D721Med (cell line): ENCODE measurements at regions not wholly inside any gene's neighbourhood (a gene's known extent, or its start where the extent isn't known, plus 50 kb on each side); places are given as distances from the start of the nearest gene placed in this dataset.

Experiments
- DNase-seq: peaks from one replicate; pipeline ENCODE4 v3.0.0; 2011; ENCODE audit warnings: low spot score; ENCODE audit not compliant: insufficient read length
- FAIRE-seq: peaks from 2 replicates; lab custom pipeline; 2011; peaks lifted over from hg19 to GRCh38; lab: Jason Lieb, UNC
- CTCF ChIP-seq: IDR thresholded peaks from 2 replicates; pipeline ENCODE4 v1.5.1; 2012; ENCODE audit warnings: mild to moderate bottlenecking, control low read depth; ENCODE audit not compliant: insufficient read depth; ENCODE audit errors: missing control alignments

GRCh38 chr15:96589864-96590263 lies 259.4 kb downstream of the NR2F2 start:
- TF ChIP-seq CTCF = no peak
- no peak for DNase-seq
- FAIRE-seq = no peak

- FAIRE-seq = no peak
Observed at GRCh38 chr15:96593735-96594134, 263.2 kb downstream of the NR2F2 start.

DNA sequence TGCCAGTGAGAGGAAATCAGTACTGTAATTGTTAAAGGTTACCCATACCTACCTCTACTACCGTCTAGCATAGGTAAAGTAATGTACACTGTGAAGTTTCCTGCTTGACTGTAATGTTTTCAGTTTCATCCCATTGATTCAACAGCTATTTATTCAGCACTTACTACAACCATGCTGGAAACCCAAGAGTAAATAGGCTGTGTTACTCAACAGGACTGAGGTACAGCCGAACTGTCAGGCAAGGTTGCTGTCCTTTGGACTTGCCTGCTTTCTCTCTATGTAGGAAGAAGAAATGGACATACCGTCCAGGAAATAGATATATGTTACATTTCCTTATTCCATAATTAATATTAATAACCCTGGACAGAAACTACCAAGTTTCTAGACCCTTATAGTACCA lies 265.5 kb downstream of the NR2F2 start:
- FAIRE-seq (no peak), DNase-seq (no peak)
- TF ChIP-seq CTCF = no peak

More at GRCh38 chr15:96593735-96594134, 263.2 kb downstream of the NR2F2 start:
- DNase-seq = no peak
- no peak for TF ChIP-seq CTCF

DNA sequence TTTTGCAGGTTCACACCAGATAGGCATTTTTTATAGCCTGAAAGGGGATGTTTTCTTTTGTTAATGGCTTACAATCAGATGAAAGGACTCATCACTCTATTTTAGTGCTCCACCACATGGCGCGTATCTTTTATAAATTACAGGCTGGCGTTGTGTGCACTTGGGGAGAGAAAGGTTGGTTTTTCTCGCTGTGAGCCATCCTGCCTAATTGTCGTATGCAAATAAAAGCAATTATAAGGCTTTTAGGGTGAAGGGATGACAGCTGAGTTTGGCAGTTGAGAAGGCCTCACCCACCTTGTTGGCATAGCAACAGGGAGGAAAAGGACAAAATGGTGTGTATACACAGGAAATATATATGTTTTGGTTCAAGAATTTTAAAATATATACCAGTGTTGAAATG lies 268.0 kb downstream of the NR2F2 start:
- FAIRE-seq = no peak
- TF ChIP-seq CTCF = no peak
- no peak for DNase-seq

- DNase-seq (no peak), FAIRE-seq (no peak)
- no peak for TF ChIP-seq CTCF
Observed at GRCh38 chr15:96599268-96599667, 268.8 kb downstream of the NR2F2 start.

GRCh38 chr15:96600350-96600749 lies 269.9 kb downstream of the NR2F2 start:
- TF ChIP-seq CTCF = no peak
- FAIRE-seq = no peak
- no peak for DNase-seq

GRCh38 chr15:96606617-96607016 lies 276.1 kb downstream of the NR2F2 start:
- DNase-seq (no peak), FAIRE-seq (no peak)
- no peak for TF ChIP-seq CTCF
